ENCODE measurements at regions not wholly inside any gene's neighbourhood (a gene's known extent, or its start where the extent isn't known, plus 50 kb on each side); places are given as distances from the start of the nearest gene placed in this dataset.

- H3K79me2 ChIP-seq (ENCODE audit: insufficient read depth, low read depth) = no peaks in the 10 kb centered on the region
- H3K27ac ChIP-seq = no peak overlapping the region
- H3K27me3 ChIP-seq (ENCODE audit: insufficient read depth, low read depth) = no peaks in the 10 kb centered on the region
- no peak overlapping the region for H3K4me2 ChIP-seq
- no peaks in the 10 kb centered on the region for H4K20me1 ChIP-seq (ENCODE audit: insufficient read depth)
- no peak overlapping the region for H3K9ac ChIP-seq
- H3K4me1 ChIP-seq (ENCODE audit: low read depth, poor library complexity, severe bottlenecking) = no peaks in the 10 kb centered on the region
- TF ChIP-seq CTCF (conservative IDR thresholded peaks at IDR 0.05; ENCODE audit: low read depth, low read length) = no peak
- no peak overlapping the region for H2AFZ ChIP-seq (ENCODE audit: low read depth)
- no peak overlapping the region for H3K4me3 ChIP-seq (IDR thresholded peaks at IDR 0.05; ENCODE audit: insufficient read depth, low read depth, low read length)
- H3K36me3 ChIP-seq (ENCODE audit: insufficient read depth) = no peaks in the 10 kb centered on the region
These were observed 129.9 kb upstream of the TSC22D2 start for GRCh38 chr3:150278195-150278594.

- Histone ChIP-seq H3K79me2 (ENCODE audit: insufficient read depth, low read depth) (no peaks in the 10 kb centered on the region), H3K27me3 (ENCODE audit: insufficient read depth, low read depth) (no peaks in the 10 kb centered on the region), H3K9ac (no peak overlapping the region), H3K4me2 (no peak overlapping the region), H3K36me3 (ENCODE audit: insufficient read depth) (no peaks in the 10 kb centered on the region), H3K27ac (no peak overlapping the region), H3K4me1 (ENCODE audit: low read depth, poor library complexity, severe bottlenecking) (no peaks in the 10 kb centered on the region), H4K20me1 (ENCODE audit: insufficient read depth) (no peaks in the 10 kb centered on the region), H3K4me3 (IDR thresholded peaks at IDR 0.05; ENCODE audit: insufficient read depth, low read depth, low read length) (no peak overlapping the region), H2AFZ (ENCODE audit: low read depth) (no peak overlapping the region)
- no peak for TF ChIP-seq CTCF (conservative IDR thresholded peaks at IDR 0.05; ENCODE audit: low read depth, low read length)
These were observed 130.7 kb upstream of the TSC22D2 start for GRCh38 chr3:150277444-150277843.

GRCh38 chr3:150275941-150276340, 132.2 kb upstream of the TSC22D2 start:
- TF ChIP-seq CTCF (conservative IDR thresholded peaks at IDR 0.05; ENCODE audit: low read depth, low read length) = no peak
- Histone ChIP-seq H3K4me1 (ENCODE audit: low read depth, poor library complexity, severe bottlenecking) (no peaks in the 10 kb centered on the region), H2AFZ (ENCODE audit: low read depth) (no peak overlapping the region), H3K36me3 (ENCODE audit: insufficient read depth) (no peaks in the 10 kb centered on the region), H3K4me3 (IDR thresholded peaks at IDR 0.05; ENCODE audit: insufficient read depth, low read depth, low read length) (no peak overlapping the region), H4K20me1 (ENCODE audit: insufficient read depth) (no peaks in the 10 kb centered on the region), H3K27me3 (ENCODE audit: insufficient read depth, low read depth) (no peaks in the 10 kb centered on the region), H3K27ac (no peak overlapping the region), H3K79me2 (ENCODE audit: insufficient read depth, low read depth) (no peaks in the 10 kb centered on the region), H3K4me2 (no peak overlapping the region), H3K9ac (no peak overlapping the region)

- no peaks in the 10 kb centered on the region for H3K36me3 ChIP-seq (ENCODE audit: insufficient read depth)
- no peak overlapping the region for H3K27ac ChIP-seq
- H3K4me3 ChIP-seq (IDR thresholded peaks at IDR 0.05; ENCODE audit: insufficient read depth, low read depth, low read length) = no peak overlapping the region
- TF ChIP-seq CTCF (conservative IDR thresholded peaks at IDR 0.05; ENCODE audit: low read depth, low read length) = no peak
- H3K79me2 ChIP-seq (ENCODE audit: insufficient read depth, low read depth) = no peaks in the 10 kb centered on the region
- H3K9ac ChIP-seq = no peak overlapping the region
- no peak overlapping the region for H3K4me2 ChIP-seq
- no peaks in the 10 kb centered on the region for H3K4me1 ChIP-seq (ENCODE audit: low read depth, poor library complexity, severe bottlenecking)
- H4K20me1 ChIP-seq (ENCODE audit: insufficient read depth) = no peaks in the 10 kb centered on the region
- no peaks in the 10 kb centered on the region for H3K27me3 ChIP-seq (ENCODE audit: insufficient read depth, low read depth)
- no peak overlapping the region for H2AFZ ChIP-seq (ENCODE audit: low read depth)
These were observed 133.7 kb upstream of the TSC22D2 start for GRCh38 chr3:150274372-150274771.

GRCh38 chr3:150273396-150273795, 134.7 kb upstream of the TSC22D2 start:
- Histone ChIP-seq H3K79me2 (ENCODE audit: insufficient read depth, low read depth) (no peaks in the 10 kb centered on the region), H3K4me3 (IDR thresholded peaks at IDR 0.05; ENCODE audit: insufficient read depth, low read depth, low read length) (no peak overlapping the region), H4K20me1 (ENCODE audit: insufficient read depth) (no peaks in the 10 kb centered on the region), H3K4me1 (ENCODE audit: low read depth, poor library complexity, severe bottlenecking) (no peaks in the 10 kb centered on the region), H2AFZ (ENCODE audit: low read depth) (no peak overlapping the region), H3K9ac (no peak overlapping the region), H3K27ac (no peak overlapping the region), H3K36me3 (ENCODE audit: insufficient read depth) (no peaks in the 10 kb centered on the region), H3K27me3 (ENCODE audit: insufficient read depth, low read depth) (no peaks in the 10 kb centered on the region), H3K4me2 (no peak overlapping the region)
- TF ChIP-seq CTCF (conservative IDR thresholded peaks at IDR 0.05; ENCODE audit: low read depth, low read length) = no peak

Data from KMS-11 (cell line).